MCF 10A (cell line): ENCODE measurements at regions not wholly inside any gene's neighbourhood (a gene's known extent, or its start where the extent isn't known, plus 50 kb on each side); places are given as distances from the start of the nearest gene placed in this dataset.

Experiments used
- BruUV-seq: library from RNA; stranded (reverse); fragments of 400-500 nt; replicated peaks from 2 replicates; lab custom pipeline; 2021; lab: Mats Ljungman, UMichigan
- CTCF ChIA-PET: fragments of 300-600 bp; sonication (Branson Sonifier 250); formaldehyde crosslinking; extraction: SDS; loops from one replicate; lab custom pipeline; 2021; ENCODE audit warnings: antibody characterized with exemption, inconsistent platforms; lab: Yijun Ruan, JAX
- POLR2A ChIA-PET: fragments of 300-600, 350-650 bp; sonication (Branson Sonifier 250); formaldehyde crosslinking; extraction: SDS; loops from one replicate; lab custom pipeline; 2020; ENCODE audit warnings: antibody characterized with exemption, inconsistent platforms; lab: Yijun Ruan, JAX
- DNase-seq: peaks from one replicate; pipeline ENCODE4 v3.0.0-alpha.2; 2018; ENCODE audit not compliant: unreplicated experiment
- H3K27ac Mint-ChIP-seq: one replicate; pipeline ENCODE4 v1.8.0; 2022; ENCODE audit warnings: mild to moderate bottlenecking, low read depth, mixed read lengths; ENCODE audit not compliant: unreplicated experiment
- H3K27me3 Mint-ChIP-seq: one replicate; pipeline ENCODE4 v1.8.0; 2022; ENCODE audit warnings: mixed read lengths; ENCODE audit not compliant: insufficient read depth, unreplicated experiment
- H3K36me3 Mint-ChIP-seq: one replicate; pipeline ENCODE4 v1.8.0; 2022; ENCODE audit warnings: mild to moderate bottlenecking, moderate library complexity, mixed read lengths; ENCODE audit not compliant: insufficient read depth, unreplicated experiment
- H3K4me1 Mint-ChIP-seq: one replicate; pipeline ENCODE4 v1.8.0; 2022; ENCODE audit warnings: mixed read lengths; ENCODE audit not compliant: insufficient read depth, unreplicated experiment
- H3K4me3 Mint-ChIP-seq: one replicate; pipeline ENCODE4 v1.8.0; 2022; ENCODE audit warnings: mild to moderate bottlenecking, moderate library complexity, mixed read lengths; ENCODE audit not compliant: unreplicated experiment
- H3K9me3 Mint-ChIP-seq: one replicate; pipeline ENCODE4 v1.8.0; 2022; ENCODE audit warnings: mixed read lengths; ENCODE audit not compliant: unreplicated experiment
- intact Hi-C: fragments of 100-400 bp; cut with micrococcal nuclease; formaldehyde crosslinking; loops from 2 replicates; pipeline ENCODE4 v1.14.1; 2022
- TF ChIP-seq, protein P1 (sequence below): fragments of 200-600 bp; IDR thresholded peaks from one replicate; pipeline ENCODE4 v1.8.0; 2022; ENCODE audit warnings: antibody characterized with exemption, mild to moderate bottlenecking; ENCODE audit not compliant: unreplicated experiment

DNA sequence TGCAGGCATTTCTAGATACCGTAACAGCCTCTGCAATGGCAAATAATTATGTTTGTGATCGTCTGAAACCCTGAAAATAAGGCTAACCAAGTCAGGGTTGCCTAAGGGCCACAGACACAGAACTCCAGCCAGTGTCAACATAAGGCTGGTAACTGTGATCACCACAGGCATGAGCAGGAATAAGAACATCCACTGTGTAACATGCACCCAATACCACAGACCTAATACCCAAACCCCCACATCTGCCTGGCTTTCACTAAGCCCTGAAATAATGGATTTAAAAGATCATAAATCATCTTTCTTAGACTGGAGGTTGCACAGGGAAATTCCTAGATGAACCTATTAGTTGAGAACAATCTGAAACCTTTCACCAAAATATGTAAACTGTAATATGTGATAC, 394.5 kb downstream of the NFIB start:
- H3K27me3 Mint-ChIP-seq: no peaks in the 10 kb centered on the region
- H3K27ac Mint-ChIP-seq: no peak overlapping the region
- TF ChIP-seq, protein P1, sequence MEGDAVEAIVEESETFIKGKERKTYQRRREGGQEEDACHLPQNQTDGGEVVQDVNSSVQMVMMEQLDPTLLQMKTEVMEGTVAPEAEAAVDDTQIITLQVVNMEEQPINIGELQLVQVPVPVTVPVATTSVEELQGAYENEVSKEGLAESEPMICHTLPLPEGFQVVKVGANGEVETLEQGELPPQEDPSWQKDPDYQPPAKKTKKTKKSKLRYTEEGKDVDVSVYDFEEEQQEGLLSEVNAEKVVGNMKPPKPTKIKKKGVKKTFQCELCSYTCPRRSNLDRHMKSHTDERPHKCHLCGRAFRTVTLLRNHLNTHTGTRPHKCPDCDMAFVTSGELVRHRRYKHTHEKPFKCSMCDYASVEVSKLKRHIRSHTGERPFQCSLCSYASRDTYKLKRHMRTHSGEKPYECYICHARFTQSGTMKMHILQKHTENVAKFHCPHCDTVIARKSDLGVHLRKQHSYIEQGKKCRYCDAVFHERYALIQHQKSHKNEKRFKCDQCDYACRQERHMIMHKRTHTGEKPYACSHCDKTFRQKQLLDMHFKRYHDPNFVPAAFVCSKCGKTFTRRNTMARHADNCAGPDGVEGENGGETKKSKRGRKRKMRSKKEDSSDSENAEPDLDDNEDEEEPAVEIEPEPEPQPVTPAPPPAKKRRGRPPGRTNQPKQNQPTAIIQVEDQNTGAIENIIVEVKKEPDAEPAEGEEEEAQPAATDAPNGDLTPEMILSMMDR: no peak
- H3K9me3 Mint-ChIP-seq: peaks cover 8% of the 10 kb centered on the region
- DNase-seq: no peak
- H3K4me1 Mint-ChIP-seq: peaks cover 6% of the 10 kb centered on the region
- ChIA-PET CTCF (no interaction called here), POLR2A (no interaction called here)
- H3K36me3 Mint-ChIP-seq: no peaks in the 10 kb centered on the region
- no TSS peak for BruUV-seq
- intact Hi-C loops: no loop called here
- no peak overlapping the region for H3K4me3 Mint-ChIP-seq

- no TSS peak for BruUV-seq
- TF ChIP-seq, protein P1: no peak
- Mint-ChIP-seq H3K27ac (no peak overlapping the region), H3K27me3 (no peaks in the 10 kb centered on the region), H3K4me1 (peaks cover 6% of the 10 kb centered on the region), H3K4me3 (no peak overlapping the region), H3K36me3 (no peaks in the 10 kb centered on the region), H3K9me3 (no peaks in the 10 kb centered on the region)
- DNase-seq: no peak
- intact Hi-C loops: no loop called here
- CTCF ChIA-PET: no interaction called here
- POLR2A ChIA-PET: interaction anchor here (1.1 kb wide), 1 partner anchor 8 kb away, joined by 4 read pairs; no protein-coding TSS in a partner anchor
These were observed 396.4 kb downstream of the NFIB start for GRCh38 chr9:13917534-13917933.

GRCh38 chr9:13915591-13916301, 398.2 kb downstream of the NFIB start:
- no peak overlapping the region for H3K27ac Mint-ChIP-seq
- CTCF ChIA-PET: interaction anchor here (0.6 to 1.1 kb wide), 2 partner anchors 448 to 473 kb away, joined by 3 to 4 read pairs; no protein-coding TSS in a partner anchor
- BruUV-seq: no TSS peak

DNA sequence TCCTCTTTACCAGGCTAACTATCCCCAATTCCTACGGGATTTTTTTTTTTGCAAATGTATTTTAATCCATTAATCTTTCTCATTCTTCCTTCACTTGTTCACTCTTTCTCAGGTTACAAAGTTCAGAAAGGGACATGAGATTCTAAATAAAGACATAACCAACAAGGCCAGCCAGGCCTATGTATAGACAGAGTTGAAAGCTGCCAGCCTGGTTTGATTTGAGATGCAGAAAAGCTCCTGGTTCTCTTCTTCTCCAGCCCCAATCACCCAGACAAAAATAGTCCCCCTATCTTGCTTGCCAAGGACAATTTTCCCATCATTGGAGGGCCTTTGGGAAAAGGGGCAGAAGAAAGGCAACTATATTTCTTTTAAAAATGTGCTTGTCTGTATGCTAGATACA, 398.8 kb downstream of the NFIB start:
- no peak for DNase-seq
- no TSS peak for BruUV-seq
- CTCF ChIA-PET: interaction anchor here (0.6 to 1.1 kb wide), 2 partner anchors 449 to 472 kb away, joined by 3 to 4 read pairs; no protein-coding TSS in a partner anchor
- no peak overlapping the region for H3K4me3 Mint-ChIP-seq
- peaks cover 18% of the 10 kb centered on the region for H3K4me1 Mint-ChIP-seq
- no peak overlapping the region for H3K27ac Mint-ChIP-seq
- H3K36me3 Mint-ChIP-seq: no peaks in the 10 kb centered on the region
- no peaks in the 10 kb centered on the region for H3K27me3 Mint-ChIP-seq
- intact Hi-C loops: no loop called here
- TF ChIP-seq, protein P1: no peak
- H3K9me3 Mint-ChIP-seq: no peaks in the 10 kb centered on the region
- POLR2A ChIA-PET: interaction anchor here (0.6 to 0.8 kb wide), 2 partner anchors 15 to 22 kb away, joined by 3 to 4 read pairs; no protein-coding TSS in a partner anchor

More at GRCh38 chr9:13915591-13916301, 398.2 kb downstream of the NFIB start:
- no peak overlapping the region for H3K4me3 Mint-ChIP-seq
- H3K4me1 Mint-ChIP-seq: peaks cover 18% of the 10 kb centered on the region
- DNase-seq: peak; percentile 24
- no peaks in the 10 kb centered on the region for H3K9me3 Mint-ChIP-seq
- H3K27me3 Mint-ChIP-seq: no peaks in the 10 kb centered on the region
- intact Hi-C loops: no loop called here
- no peaks in the 10 kb centered on the region for H3K36me3 Mint-ChIP-seq
- TF ChIP-seq, protein P1: no peak
- POLR2A ChIA-PET: interaction anchor here (0.6 to 0.8 kb wide), 2 partner anchors 15 to 22 kb away, joined by 3 to 4 read pairs; no protein-coding TSS in a partner anchor
